ENCODE measurements at regions not wholly inside any gene's neighbourhood (a gene's known extent, or its start where the extent isn't known, plus 50 kb on each side); places are given as distances from the start of the nearest gene placed in this dataset.

GRCh38 chr2:82256288-82256687, 1951.7 kb upstream of the LRRTM1 start:
- Histone ChIP-seq H3K9ac (ENCODE audit: control insufficient read depth, insufficient read depth, low read length) (no peak overlapping the region), H3K27me3 (replicated peaks in 1 of 2; ENCODE audit: control insufficient read depth in 2 of 2, insufficient read depth in 2 of 2, low read length in 1 of 2) (no peaks in the 10 kb centered on the region), H3K9me3 (replicated peaks; ENCODE audit: control insufficient read depth, insufficient read depth, low read length) (no peaks in the 10 kb centered on the region), H3K36me3 (ENCODE audit: control insufficient read depth in 2 of 2, insufficient read depth in 2 of 2, low read length in 1 of 2) (no peaks in the 10 kb centered on the region), H3K4me3 (no peak overlapping the region), H4K20me1 (ENCODE audit: control insufficient read depth, insufficient read depth) (no peaks in the 10 kb centered on the region), H3K4me2 (ENCODE audit: control insufficient read depth, insufficient read depth) (no peak overlapping the region), H3K79me2 (ENCODE audit: control insufficient read depth, insufficient read depth, low read length) (no peaks in the 10 kb centered on the region), H3K4me1 (ENCODE audit: control insufficient read depth, insufficient read depth, low read length) (no peaks in the 10 kb centered on the region), H3K27ac (ENCODE audit: control insufficient read depth, insufficient read depth) (no peak overlapping the region), H2AFZ (ENCODE audit: control insufficient read depth, low read depth, low read length) (no peak overlapping the region)
- intact Hi-C loops (cut with micrococcal nuclease; ENCODE audit: unreplicated experiment) (no loop called here), in situ Hi-C loops (cut with MboI) (no loop called here)
- no TSS peak for BruUV-seq (replicated peaks)
- TF ChIP-seq ATF2 (IDR thresholded peaks at IDR 0.05; ENCODE audit: low read length) (no peak), CHD2 (IDR thresholded peaks at IDR 0.05; ENCODE audit: borderline replicate concordance, low read depth, low read length) (no peak), MTA3 (IDR thresholded peaks at IDR 0.05; ENCODE audit: borderline replicate concordance, low read length) (no peak), POU2F2 (IDR thresholded peaks at IDR 0.05; ENCODE audit: borderline replicate concordance, low read depth, low read length) (no peak), RBBP5 (conservative IDR thresholded peaks at IDR 0.05) (no peak), NFYA (IDR thresholded peaks at IDR 0.05; ENCODE audit: borderline replicate concordance, low read depth, low read length) (no peak), ELK1 (IDR thresholded peaks at IDR 0.05; ENCODE audit: low read depth, low read length) (no peak), CBX3 (IDR thresholded peaks at IDR 0.05; ENCODE audit: borderline replicate concordance, low read depth) (no peak), PAX8 (IDR thresholded peaks at IDR 0.05) (no peak), HDAC6 (IDR thresholded peaks at IDR 0.05; ENCODE audit: unreplicated experiment) (no peak), ZNF207 (IDR thresholded peaks at IDR 0.05; ENCODE audit: borderline replicate concordance) (no peak)
- ChIA-PET SMC1A (ENCODE audit: uncharacterized antibody, unreplicated experiment) (interaction anchor here (1.0 to 1.4 kb wide), 3 partner anchors 11 to 244 kb away, joined by 3 read pairs; no protein-coding TSS in a partner anchor), RAD21 (ENCODE audit: unreplicated experiment) (interaction anchor here (1.2 kb wide), 1 partner anchor 23 kb away, joined by 3 read pairs; no protein-coding TSS in a partner anchor), POLR2A (no interaction called here), CTCF (interaction anchor here (1.2 to 1.3 kb wide), 2 partner anchors 66 to 123 kb away, joined by 3 read pairs; no protein-coding TSS in a partner anchor)
- ATAC-seq (no peak), FAIRE-seq (no peak), DNase-seq (ENCODE audit: low read depth, low spot score) (no peak)
- 4% methylated on average over 3 of the region's 3 CpGs for WGBS (ENCODE audit: insufficient coverage, insufficient replicate concordance, low lambda C conversion rate, missing lambda C conversion rate)
